ENCODE measurements at regions not wholly inside any gene's neighbourhood (a gene's known extent, or its start where the extent isn't known, plus 50 kb on each side); places are given as distances from the start of the nearest gene placed in this dataset.

GRCh38 chr11:86159581-86159891, 85.0 kb upstream of the EED start:
- TF ChIP-seq CEBPB (IDR thresholded peaks at IDR 0.05), result no peak
- TF ChIP-seq YY1 (IDR thresholded peaks at IDR 0.05; ENCODE audit: low read depth), result no peak

Data from Ishikawa (cell line).